Karpas-422 (cell line): ENCODE measurements at regions not wholly inside any gene's neighbourhood (a gene's known extent, or its start where the extent isn't known, plus 50 kb on each side); places are given as distances from the start of the nearest gene placed in this dataset.

ENCODE experiments used
- DNase-seq: peaks from one replicate; pipeline ENCODE4 v3.0.0-alpha.2; 2015
- H2AFZ ChIP-seq: fragments of 200-600 bp; sonication (generic); 2 replicates; pipeline ENCODE4 v1.6.1; 2014; ENCODE audit warnings: antibody characterized with exemption, low read length, mixed read lengths
- H3K27ac ChIP-seq: fragments of 200-600 bp; sonication (generic); 2 replicates; pipeline ENCODE4 v1.5.1; 2014; ENCODE audit warnings: mild to moderate bottlenecking, low read length, moderate library complexity
- H3K27me3 ChIP-seq: fragments of 200-600 bp; sonication (generic); 2 replicates; pipeline ENCODE4 v1.6.1; 2014; ENCODE audit warnings: low read length, mixed read lengths
- H3K36me3 ChIP-seq: fragments of 200-600 bp; sonication (generic); 2 replicates; pipeline ENCODE4 v1.6.1; 2014; ENCODE audit warnings: low read length, mixed read lengths; ENCODE audit not compliant: insufficient read depth
- H3K4me1 ChIP-seq: fragments of 200-600 bp; sonication (generic); 2 replicates; pipeline ENCODE4 v1.6.1; 2014; ENCODE audit warnings: mild to moderate bottlenecking, low read length, mixed read lengths
- H3K4me2 ChIP-seq: fragments of 200-600 bp; sonication (generic); 2 replicates; pipeline ENCODE4 v1.6.1; 2014; ENCODE audit warnings: low read length, low read depth, mild to moderate bottlenecking; ENCODE audit not compliant: poor library complexity, severe bottlenecking
- H3K4me3 ChIP-seq: fragments of 200-600 bp; sonication (generic); 2 replicates; pipeline ENCODE4 v1.5.1; 2014; ENCODE audit warnings: mild to moderate bottlenecking, antibody characterized with exemption, low read length, mixed read lengths
- H3K79me2 ChIP-seq: fragments of 200-600 bp; sonication (generic); 2 replicates; pipeline ENCODE4 v1.6.1; 2014; ENCODE audit warnings: mild to moderate bottlenecking, low read length, mixed read lengths
- H3K9ac ChIP-seq: fragments of 200-600 bp; sonication (generic); 2 replicates; pipeline ENCODE4 v1.6.0; 2014; ENCODE audit warnings: low read length
- H3K9me2 ChIP-seq: fragments of 200-600 bp; sonication (generic), shearing (Covaris generic); replicated peaks from 2 replicates; pipeline ENCODE4 v1.6.0; 2014; ENCODE audit warnings: mild to moderate bottlenecking, low read length, moderate library complexity; ENCODE audit not compliant: insufficient read depth
- H3K9me3 ChIP-seq: fragments of 300-700, 200-600 bp; sonication (generic); 2 replicates; pipeline ENCODE4 v1.6.1; 2014; ENCODE audit warnings: low read length, mixed read lengths
- H4K20me1 ChIP-seq: fragments of 200-600 bp; sonication (generic); 2 replicates; pipeline ENCODE4 v1.6.1; 2014; ENCODE audit warnings: mild to moderate bottlenecking, antibody characterized with exemption, low read length, low read depth; ENCODE audit not compliant: insufficient read depth

DNA sequence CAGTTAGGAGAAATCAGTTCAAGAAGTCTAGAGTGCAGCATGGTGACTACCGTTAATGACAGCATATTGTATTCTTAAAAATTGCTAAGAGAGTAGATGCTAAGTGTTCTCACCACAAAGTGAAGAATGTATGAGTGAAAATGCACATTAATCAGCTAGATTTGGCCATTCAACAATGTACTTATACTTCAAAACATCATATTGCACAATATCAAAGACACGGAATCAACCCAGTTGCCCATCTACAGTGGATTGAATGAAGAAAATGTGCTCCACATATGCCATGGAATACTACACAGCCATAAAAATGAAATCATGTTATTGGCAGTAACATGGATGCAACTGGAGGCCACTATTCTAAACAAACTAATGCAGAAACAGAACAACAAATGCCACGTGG lies 119.9 kb upstream of the NDN start:
- no peaks in the 10 kb centered on the region for H3K27me3 ChIP-seq
- H3K4me3 ChIP-seq = no peak overlapping the region
- H3K9ac ChIP-seq = no peak overlapping the region
- H3K79me2 ChIP-seq = no peaks in the 10 kb centered on the region
- peaks cover 26% of the 10 kb centered on the region for H3K9me3 ChIP-seq
- H3K36me3 ChIP-seq = no peaks in the 10 kb centered on the region
- no peak overlapping the region for H3K4me2 ChIP-seq
- no peak for DNase-seq
- H2AFZ ChIP-seq = no peak overlapping the region
- H3K4me1 ChIP-seq = no peaks in the 10 kb centered on the region
- H3K9me2 ChIP-seq = no peaks in the 10 kb centered on the region
- no peak overlapping the region for H3K27ac ChIP-seq
- H4K20me1 ChIP-seq = no peaks in the 10 kb centered on the region

DNA sequence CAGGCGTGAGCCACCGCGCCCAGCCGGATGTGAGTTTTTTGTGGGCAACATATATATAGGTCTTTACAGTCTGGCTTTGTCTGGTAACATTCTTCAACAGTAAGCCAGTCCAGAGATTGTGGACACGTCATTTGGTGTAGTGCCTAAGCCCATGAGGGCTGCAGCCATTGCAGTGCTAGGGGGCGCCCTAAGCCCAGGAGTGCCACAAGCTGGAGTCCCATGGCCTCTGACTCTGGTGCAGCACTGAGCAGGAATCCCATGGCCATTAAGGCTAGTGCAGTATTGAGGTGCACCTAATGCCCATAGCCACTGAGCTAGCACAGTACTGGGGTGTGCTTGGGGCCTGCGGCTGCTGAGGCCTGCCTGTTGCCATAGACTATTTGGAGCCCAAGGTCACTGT lies 136.4 kb upstream of the NDN start:
- Histone ChIP-seq H3K4me3 (no peak overlapping the region), H2AFZ (no peak overlapping the region), H3K9me3 (peaks cover 25% of the 10 kb centered on the region), H4K20me1 (no peaks in the 10 kb centered on the region), H3K4me1 (no peaks in the 10 kb centered on the region), H3K27me3 (no peaks in the 10 kb centered on the region), H3K9me2 (no peaks in the 10 kb centered on the region), H3K9ac (no peak overlapping the region), H3K4me2 (no peak overlapping the region), H3K36me3 (no peaks in the 10 kb centered on the region), H3K79me2 (no peaks in the 10 kb centered on the region), H3K27ac (no peak overlapping the region)
- peak; percentile 47 for DNase-seq

DNA sequence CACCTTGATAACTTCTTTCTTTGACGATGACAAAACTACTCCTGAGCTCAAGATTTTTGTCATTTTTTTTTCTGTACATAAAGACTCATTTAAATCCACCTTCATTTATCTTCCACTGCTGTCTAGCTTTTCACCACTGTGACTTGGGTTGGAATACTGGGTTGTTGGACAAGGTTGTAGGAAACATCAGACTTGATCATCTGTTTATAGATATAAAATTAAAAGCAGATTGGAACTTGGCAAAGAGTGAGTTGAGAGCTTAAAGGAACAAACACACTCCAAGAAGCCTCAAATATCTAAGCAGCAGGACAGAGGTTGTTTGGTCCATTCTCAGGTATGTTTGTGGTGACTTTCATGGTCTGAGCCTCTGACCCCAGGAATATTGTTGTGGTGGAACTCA lies 141.7 kb upstream of the NDN start:
- Histone ChIP-seq H3K9me3 (peaks cover 40% of the 10 kb centered on the region), H4K20me1 (no peaks in the 10 kb centered on the region), H3K9ac (no peak overlapping the region), H3K27me3 (no peaks in the 10 kb centered on the region), H3K4me1 (no peaks in the 10 kb centered on the region), H3K4me2 (no peak overlapping the region), H3K36me3 (no peaks in the 10 kb centered on the region), H3K27ac (no peak overlapping the region), H2AFZ (no peak overlapping the region), H3K79me2 (no peaks in the 10 kb centered on the region), H3K4me3 (no peak overlapping the region), H3K9me2 (no peaks in the 10 kb centered on the region)
- no peak for DNase-seq

DNA sequence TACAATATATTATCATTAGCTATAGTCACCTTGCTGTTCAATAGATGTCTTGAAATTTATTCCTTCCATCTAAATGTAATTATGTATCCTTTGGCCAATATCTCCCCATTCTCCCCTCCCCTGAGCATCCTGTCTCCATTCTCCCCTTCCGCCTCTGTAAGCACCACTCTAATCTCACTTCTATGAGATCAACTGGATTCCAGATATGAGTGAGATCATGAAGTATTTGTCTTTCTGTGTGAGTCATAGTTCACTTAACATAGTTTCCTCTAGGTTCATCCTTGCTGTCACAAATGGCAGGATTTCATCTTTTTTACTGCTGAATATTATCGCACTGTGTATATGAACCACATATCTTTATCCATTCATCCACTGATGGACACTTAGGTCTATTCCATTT lies 148.8 kb upstream of the NDN start:
- no peaks in the 10 kb centered on the region for H4K20me1 ChIP-seq
- no peaks in the 10 kb centered on the region for H3K9me2 ChIP-seq
- no peak overlapping the region for H3K4me2 ChIP-seq
- no peaks in the 10 kb centered on the region for H3K79me2 ChIP-seq
- no peak for DNase-seq
- no peak overlapping the region for H3K4me3 ChIP-seq
- no peaks in the 10 kb centered on the region for H3K36me3 ChIP-seq
- no peak overlapping the region for H2AFZ ChIP-seq
- H3K9me3 ChIP-seq = peaks cover 33% of the 10 kb centered on the region
- no peak overlapping the region for H3K9ac ChIP-seq
- H3K27me3 ChIP-seq = no peaks in the 10 kb centered on the region
- H3K27ac ChIP-seq = no peak overlapping the region
- no peaks in the 10 kb centered on the region for H3K4me1 ChIP-seq

DNA sequence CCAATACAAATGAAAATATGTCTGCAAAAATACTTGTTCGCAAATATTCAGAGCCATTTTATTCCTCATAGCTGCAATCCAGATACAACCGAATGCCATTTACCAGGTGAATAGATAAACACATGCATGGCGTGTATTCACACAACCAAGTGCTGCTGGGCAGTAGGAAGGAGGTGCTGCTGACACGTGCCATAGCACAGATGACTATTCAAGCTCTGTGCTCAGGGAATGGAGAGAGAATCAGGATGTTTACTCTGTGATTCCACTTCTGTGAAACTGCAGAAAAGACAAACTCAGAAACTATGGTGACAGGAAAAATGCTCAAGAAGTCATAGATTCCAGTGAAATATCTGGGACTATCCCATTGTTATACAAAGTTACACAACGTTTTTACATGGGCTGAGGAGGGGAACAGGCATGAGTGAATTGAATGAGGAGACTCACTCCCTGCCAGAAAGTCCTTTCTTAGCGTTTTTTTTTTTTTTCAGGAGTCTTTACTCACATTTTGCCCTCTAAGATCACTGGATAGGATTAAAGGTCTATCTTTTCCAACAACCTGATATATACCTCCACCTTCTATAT lies 152.9 kb upstream of the NDN start:
- Histone ChIP-seq H3K27me3 (no peaks in the 10 kb centered on the region), H3K9me3 (peaks cover 23% of the 10 kb centered on the region), H3K9ac (no peak overlapping the region), H3K4me1 (no peaks in the 10 kb centered on the region), H3K36me3 (no peaks in the 10 kb centered on the region), H3K4me2 (no peak overlapping the region), H4K20me1 (no peaks in the 10 kb centered on the region), H3K27ac (no peak overlapping the region), H2AFZ (no peak overlapping the region), H3K9me2 (no peaks in the 10 kb centered on the region), H3K4me3 (no peak overlapping the region), H3K79me2 (no peaks in the 10 kb centered on the region)
- no peak for DNase-seq

DNA sequence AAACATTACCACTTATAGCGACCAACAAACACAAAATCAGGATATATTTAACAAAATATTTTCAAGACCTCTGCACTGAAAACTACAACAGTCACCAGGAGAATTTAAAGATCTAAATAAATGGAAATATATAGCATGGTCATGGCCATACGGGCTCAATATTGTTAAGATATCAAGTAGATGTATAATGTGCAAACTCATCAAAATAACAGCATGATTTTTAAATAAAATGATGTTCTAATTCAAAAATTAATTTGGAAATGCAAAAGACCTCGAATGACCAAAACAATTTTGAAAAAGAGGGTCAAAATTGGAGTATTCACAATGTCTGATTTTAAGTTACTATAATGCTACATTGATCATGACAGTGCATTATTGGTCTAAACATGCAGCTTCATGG lies 159.1 kb upstream of the NDN start:
- DNase-seq = no peak
- H3K9ac ChIP-seq = no peak overlapping the region
- H3K4me1 ChIP-seq = no peaks in the 10 kb centered on the region
- H4K20me1 ChIP-seq = no peaks in the 10 kb centered on the region
- H3K9me3 ChIP-seq = peaks cover 18% of the 10 kb centered on the region
- no peaks in the 10 kb centered on the region for H3K9me2 ChIP-seq
- no peaks in the 10 kb centered on the region for H3K79me2 ChIP-seq
- no peaks in the 10 kb centered on the region for H3K27me3 ChIP-seq
- no peak overlapping the region for H2AFZ ChIP-seq
- H3K4me2 ChIP-seq = no peak overlapping the region
- no peak overlapping the region for H3K27ac ChIP-seq
- no peak overlapping the region for H3K4me3 ChIP-seq
- no peaks in the 10 kb centered on the region for H3K36me3 ChIP-seq

DNA sequence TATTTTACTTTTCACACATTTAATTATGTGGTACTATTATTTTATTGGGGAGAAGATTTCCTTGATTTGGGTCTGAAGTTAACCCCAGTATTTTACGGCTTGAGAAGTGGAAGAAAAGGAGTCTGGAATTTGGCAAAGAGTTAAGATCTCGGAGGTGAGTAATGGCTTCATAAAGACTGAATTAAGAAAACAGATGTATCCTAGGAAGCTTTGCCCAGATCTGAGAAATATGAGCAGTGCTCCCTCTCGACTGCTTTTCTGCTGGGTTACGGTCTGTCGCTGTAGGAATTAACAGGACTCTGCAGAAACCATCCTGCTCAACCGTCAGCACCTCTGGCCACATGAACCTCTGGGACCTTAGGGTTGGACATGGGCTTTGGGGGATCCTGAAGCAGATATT lies 163.6 kb upstream of the NDN start:
- Histone ChIP-seq H2AFZ (no peak overlapping the region), H3K36me3 (no peaks in the 10 kb centered on the region), H3K4me2 (no peak overlapping the region), H3K4me3 (no peak overlapping the region), H3K4me1 (no peaks in the 10 kb centered on the region), H3K27ac (no peak overlapping the region), H3K9ac (no peak overlapping the region), H3K27me3 (no peaks in the 10 kb centered on the region), H3K9me2 (no peaks in the 10 kb centered on the region), H3K9me3 (peaks cover 10% of the 10 kb centered on the region), H3K79me2 (no peaks in the 10 kb centered on the region), H4K20me1 (no peaks in the 10 kb centered on the region)
- no peak for DNase-seq

DNA sequence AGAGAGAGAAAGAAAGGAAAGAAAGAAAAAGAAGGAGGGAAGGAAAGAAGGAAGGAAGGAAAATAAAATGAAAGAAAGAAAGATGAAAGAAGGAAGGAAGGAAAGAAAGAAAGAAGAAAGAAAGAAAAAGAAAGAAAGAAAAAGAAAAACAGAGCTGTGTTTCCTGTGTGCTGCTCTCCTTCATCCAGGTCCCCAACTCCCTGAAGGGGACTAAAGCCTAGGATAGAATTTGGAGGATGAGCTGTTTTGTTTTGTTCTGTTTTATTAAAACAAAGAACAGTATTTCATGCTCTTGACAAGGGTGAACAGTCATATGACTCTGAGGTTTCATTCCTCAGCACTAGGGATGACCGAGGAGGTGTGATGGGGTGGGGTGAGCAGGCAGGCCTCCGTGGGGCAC lies 164.8 kb upstream of the NDN start:
- no peaks in the 10 kb centered on the region for H3K79me2 ChIP-seq
- H3K9me2 ChIP-seq = no peaks in the 10 kb centered on the region
- H3K9ac ChIP-seq = no peak overlapping the region
- H3K4me2 ChIP-seq = no peak overlapping the region
- H4K20me1 ChIP-seq = no peaks in the 10 kb centered on the region
- no peaks in the 10 kb centered on the region for H3K36me3 ChIP-seq
- H3K9me3 ChIP-seq = peaks cover 6% of the 10 kb centered on the region
- H3K4me3 ChIP-seq = no peak overlapping the region
- no peak overlapping the region for H3K27ac ChIP-seq
- no peaks in the 10 kb centered on the region for H3K4me1 ChIP-seq
- DNase-seq = no peak
- no peaks in the 10 kb centered on the region for H3K27me3 ChIP-seq
- no peak overlapping the region for H2AFZ ChIP-seq

DNA sequence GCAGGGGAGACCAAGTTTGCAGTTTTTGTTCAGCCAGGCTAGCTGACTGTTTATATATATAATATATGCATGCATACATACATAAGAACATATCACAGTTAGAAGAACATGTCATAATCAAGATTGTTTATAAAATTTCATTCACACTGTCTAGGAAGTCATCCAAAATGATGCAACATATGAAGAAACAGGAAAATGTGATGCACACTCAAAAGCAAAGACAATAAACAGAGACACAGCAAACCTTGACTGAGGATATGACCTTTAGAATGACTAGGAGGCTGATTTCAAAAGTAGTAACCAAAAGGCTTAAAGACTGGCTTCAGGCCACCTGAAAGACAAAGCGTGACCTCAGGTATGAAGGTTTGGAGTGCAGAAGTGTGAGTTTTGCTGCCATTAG lies 166.2 kb upstream of the NDN start:
- Histone ChIP-seq H3K27ac (no peak overlapping the region), H3K9me3 (peaks cover 6% of the 10 kb centered on the region), H3K4me2 (no peak overlapping the region), H3K79me2 (no peaks in the 10 kb centered on the region), H3K27me3 (no peaks in the 10 kb centered on the region), H3K9me2 (no peaks in the 10 kb centered on the region), H2AFZ (no peak overlapping the region), H3K36me3 (no peaks in the 10 kb centered on the region), H3K4me1 (no peaks in the 10 kb centered on the region), H4K20me1 (no peaks in the 10 kb centered on the region), H3K9ac (no peak overlapping the region), H3K4me3 (no peak overlapping the region)
- no peak for DNase-seq
